Central memory CD4-positive, alpha-beta T cell (primary cell): ENCODE measurements at regions not wholly inside any gene's neighbourhood (a gene's known extent, or its start where the extent isn't known, plus 50 kb on each side); places are given as distances from the start of the nearest gene placed in this dataset.

Source experiments
- DNase-seq: peaks from one replicate; pipeline ENCODE4 v3.0.0; 2022

DNA sequence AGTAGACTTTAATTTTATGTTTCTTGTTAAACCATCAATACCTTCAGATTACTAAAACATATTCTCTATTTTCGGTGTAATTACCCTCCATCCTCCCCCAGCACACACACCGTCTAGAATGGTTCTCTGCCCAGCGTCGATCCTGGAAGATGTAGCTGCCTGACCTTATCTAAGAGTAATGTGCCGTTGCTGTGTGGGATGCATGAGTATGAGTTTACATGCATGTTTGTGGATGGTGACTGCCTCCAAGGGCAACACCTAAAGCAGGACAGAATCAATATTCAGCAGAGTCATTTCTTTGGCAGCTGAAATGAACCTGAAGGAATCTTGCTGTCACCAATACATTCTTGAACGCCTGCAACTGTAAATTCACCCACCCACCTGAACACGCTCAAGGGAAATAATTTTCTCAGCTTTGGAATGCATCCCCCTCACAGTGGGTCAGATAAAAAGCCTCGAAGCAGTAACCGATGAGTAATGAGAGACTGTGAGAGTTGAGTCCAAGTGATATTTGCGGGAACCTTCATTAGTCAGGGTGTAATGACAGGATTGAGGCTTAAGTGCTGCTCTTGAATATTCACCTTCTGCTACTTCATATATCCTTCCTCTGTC is 155.8 kb upstream of the RND3 start:
- no peak for DNase-seq

DNA sequence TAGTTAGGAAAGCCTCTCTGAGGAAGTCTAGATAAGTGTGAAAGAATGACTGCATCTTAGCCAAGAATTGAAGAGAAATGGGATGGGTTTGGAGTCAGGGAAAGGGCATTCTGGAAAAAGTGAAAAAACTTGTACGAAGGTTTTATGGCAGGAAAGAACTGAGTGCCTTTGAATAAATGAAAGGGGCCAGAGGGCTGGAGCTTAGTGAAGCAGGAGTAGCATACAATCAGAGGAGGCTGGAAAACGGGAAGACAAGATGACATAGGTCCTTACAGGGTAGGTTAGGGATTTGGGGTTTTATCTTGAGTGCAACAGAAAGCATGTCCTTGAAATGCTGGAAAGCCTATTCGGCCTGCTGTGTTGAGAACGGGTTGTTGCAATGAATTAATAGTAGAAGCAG is 152.6 kb upstream of the RND3 start:
- DNase-seq, result no peak

DNA sequence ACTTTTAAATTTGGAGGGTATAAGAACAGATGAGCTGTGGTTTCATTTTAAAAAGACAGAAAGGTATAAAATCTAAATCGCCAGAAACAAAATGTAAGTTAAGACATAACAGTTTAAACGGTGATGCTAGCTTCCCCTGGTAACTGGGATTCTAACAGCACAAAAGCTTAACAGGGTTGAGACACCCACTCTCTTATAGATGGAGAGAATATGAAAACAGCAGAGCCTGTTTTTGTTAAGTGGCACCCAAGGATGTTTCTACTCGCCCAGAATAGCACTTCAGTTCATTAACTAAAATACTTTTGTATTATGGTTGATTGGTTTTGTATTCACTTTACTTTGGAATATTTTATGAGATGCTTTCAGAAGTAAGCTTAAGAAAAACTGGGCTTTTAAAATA is 151.9 kb upstream of the RND3 start:
- DNase-seq, result no peak

DNA sequence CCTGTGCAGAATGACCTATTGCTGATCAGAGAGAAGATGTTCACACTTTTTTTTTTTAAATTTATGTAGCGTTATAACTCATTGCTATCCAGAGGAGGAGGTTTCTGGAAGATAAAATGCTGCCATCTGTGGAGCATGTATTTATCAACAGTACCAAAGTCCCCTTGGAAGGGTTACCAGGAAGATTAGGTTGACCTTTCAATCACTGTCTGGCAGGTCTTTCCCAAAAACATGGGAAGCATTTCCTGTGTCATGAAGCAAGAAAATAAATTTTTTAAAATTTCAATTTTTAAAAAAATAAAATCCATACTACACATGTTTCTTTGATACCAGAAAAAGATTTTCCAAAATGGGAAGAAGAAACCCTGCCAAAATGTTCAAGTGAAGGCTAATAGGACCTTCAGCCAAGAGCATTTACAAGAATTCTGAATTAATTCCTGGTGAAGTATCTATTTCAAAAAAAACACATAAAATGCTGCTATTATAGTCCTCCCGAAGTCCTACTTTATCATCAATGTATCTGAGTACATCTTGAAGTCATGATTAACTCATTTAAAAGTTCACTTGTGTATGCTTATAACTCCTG is 143.9 kb upstream of the RND3 start:
- no peak for DNase-seq

DNA sequence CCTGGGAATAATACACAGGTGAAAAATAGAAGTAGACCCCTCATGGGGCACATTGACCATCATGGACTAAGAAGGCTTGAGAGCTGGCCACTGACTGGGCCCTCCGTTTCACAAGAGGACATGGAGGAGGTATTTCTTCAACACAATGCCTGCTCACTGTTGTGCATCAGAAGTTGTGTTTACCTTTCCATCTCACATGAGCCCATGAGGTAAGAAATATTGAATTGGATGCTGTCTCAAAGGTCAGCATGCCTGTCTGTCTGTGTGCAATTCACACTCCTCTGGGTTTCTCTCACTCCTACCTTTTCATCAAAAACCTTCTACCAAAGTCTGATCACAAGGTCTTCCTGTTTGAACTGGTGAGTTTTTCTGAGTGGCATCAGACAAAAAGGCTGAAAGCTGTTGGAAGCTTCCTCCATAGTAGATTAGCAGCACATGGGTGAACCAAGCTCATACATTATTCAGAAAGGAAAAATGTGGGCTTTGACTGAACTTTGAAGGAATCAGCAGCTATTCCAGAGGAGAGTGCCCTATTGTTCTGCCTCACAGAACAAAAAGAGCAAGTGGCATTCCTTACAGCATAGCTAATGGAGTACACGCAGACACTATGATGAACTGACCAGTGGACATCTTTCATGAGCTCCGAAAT is 143.2 kb upstream of the RND3 start:
- DNase-seq, result no peak

DNA sequence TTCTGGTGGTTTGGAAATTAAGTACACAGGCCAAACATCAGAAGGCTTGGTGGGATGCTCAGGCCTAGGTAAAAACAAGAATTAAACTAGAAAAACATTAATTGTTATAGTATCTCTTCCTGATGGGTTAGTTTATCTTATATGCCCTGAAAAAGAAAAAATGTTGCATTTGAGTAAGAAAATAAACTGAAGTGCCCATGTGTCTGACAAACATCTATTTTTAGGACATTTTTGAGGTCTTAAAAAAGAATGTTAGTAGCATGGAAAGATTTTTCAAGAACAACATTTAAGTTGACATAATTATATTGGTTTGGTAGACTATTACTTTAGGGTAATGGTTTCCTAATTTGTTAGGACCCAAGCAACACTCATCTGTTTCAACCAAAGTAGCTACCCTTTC is 140.1 kb upstream of the RND3 start:
- no peak for DNase-seq

DNA sequence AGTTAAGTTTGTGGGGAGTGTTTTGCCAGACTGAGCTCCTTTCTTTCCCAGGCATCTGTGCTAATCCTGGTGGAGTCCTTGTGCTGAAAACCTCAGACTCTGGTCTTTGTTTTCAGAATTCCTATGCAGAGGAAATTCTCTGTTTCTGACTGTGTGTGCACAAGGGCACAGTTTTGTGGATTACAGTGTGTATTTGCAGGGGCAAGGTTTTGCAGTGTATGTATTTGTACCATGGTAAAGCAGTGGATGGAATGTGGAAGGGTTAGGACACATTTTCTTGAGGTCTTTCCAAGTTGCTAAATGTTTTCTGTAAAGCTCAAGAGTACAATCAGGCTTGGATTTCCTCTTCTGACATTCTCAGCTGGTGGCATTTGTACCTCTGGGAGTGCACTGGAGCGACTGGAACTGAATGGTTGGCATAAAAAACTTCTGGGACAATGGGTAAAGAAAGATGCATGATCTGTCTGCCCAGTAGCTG is 139.5 kb upstream of the RND3 start:
- no peak for DNase-seq

DNA sequence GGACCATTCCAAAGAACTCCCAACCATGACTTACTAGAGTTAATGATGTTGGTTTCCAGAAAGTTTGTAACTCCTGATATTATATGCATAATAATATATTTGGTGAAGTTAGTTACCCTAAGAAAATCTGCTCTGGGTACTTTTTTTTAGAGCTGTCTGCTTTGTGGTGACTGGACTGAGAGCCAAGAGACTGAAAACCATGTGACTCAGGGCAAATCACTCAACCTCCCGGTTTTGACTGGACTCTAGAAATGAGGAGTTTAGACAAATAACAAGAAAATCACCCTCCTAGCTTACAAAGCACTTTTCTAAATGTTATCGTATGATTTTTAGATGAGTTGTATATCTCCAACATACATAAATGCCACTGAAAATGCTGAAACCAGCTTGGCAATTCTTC is 138.3 kb upstream of the RND3 start:
- no peak for DNase-seq

DNA sequence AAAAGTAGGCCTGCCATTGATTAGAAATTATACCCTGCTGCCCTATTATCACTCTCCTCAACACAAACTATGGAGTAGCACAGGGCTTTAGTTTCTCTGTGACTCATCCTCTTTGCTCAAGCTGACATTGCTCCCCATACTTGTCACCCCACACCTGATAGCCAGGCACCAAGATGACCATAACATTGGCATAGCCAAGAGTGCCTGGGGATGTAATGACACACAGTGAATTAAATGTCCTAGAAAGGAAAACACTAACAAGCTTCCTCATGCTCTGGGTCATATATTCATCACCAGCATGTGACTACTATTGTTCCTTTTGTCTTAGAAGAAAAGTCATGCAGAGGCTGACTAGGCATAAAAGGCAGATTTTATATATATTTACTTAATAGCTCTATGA is 137.8 kb upstream of the RND3 start:
- DNase-seq, result no peak

DNA sequence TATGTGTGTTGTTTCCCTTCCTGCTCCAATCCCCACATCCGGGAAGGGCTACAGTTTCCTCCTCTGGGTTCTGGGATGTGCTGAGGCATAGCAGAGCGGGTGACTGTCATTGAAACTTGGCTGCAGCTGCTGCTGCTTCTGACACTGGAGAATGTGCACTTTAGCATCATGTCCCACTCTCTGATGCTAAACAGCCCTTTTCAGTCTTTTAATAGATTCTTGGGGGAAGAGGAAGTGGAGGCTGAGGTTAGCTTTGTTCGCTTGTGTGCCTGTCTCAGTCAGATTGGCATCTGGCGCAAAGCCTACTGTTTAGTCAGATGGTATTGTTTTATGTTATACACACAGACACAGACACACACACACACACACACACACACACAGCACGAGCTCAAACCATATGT is 136.5 kb upstream of the RND3 start:
- no peak for DNase-seq

DNA sequence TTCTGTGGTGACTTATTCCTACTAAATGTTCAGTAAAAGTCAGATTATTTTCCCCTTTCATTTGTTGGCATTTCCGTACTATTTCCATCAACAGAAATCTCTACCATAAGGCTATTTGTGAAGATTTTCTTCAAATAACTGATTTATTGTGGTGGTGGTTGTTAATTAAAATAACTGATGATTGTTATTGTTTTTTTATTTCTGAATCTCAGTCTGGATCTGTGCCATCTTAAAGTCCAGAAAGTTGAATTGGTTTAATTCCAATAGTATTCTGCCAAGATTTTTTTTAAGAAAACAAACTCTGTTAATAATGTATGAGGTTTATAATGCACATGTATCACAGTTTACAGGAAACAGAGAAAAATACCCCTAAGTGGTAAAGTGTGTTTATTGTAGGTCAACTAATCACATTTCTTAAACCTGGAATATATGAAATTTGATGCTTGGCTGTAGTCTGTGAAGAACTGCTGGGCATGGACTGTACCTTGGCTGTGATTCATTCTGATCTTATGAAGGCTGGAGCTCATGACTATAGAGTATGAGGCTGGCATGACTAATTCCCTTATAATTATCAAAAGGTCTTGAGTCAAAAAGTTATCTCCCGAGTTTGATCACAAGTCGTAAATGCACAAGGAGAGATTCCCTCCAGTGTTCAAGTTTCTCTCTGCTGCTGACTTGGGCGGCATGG is 134.2 kb upstream of the RND3 start:
- no peak for DNase-seq

DNA sequence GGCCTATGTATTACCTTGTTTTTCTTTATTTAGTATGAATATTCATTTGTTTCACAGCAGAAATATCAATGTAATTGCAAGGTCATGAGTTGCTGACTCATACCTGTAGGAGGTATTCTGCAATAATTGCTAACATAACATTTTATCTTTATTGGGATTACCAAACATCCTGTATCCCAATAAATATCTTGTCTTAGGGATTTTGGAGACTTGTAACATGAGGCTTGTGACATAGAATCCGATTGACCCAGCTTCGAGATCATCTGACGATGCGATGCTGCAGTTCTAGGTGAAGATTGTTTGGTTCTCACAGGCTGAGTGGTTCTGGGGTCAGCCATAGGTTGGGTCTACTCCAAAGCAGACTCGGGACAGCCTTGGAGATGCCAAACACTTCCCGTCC is 133.4 kb upstream of the RND3 start:
- no peak for DNase-seq

DNA sequence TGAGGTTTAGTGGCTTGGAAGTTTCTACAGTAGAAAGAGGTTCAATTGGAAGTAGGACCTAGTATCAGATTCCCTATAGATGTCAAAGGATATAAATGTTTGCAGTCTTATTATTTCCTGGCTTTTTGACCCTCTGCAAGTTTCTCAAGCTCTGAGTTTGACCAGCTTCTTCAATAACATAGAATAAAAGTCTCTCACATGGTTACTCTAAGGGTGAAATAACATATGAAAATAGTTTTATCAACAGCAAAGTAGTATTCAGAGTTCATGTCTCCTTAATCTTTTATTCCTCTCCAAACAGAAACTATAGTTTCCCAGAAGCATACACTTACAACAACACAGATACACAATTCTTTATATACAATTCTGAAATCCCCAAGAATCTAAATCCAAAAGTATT is 132.9 kb upstream of the RND3 start:
- no peak for DNase-seq

DNA sequence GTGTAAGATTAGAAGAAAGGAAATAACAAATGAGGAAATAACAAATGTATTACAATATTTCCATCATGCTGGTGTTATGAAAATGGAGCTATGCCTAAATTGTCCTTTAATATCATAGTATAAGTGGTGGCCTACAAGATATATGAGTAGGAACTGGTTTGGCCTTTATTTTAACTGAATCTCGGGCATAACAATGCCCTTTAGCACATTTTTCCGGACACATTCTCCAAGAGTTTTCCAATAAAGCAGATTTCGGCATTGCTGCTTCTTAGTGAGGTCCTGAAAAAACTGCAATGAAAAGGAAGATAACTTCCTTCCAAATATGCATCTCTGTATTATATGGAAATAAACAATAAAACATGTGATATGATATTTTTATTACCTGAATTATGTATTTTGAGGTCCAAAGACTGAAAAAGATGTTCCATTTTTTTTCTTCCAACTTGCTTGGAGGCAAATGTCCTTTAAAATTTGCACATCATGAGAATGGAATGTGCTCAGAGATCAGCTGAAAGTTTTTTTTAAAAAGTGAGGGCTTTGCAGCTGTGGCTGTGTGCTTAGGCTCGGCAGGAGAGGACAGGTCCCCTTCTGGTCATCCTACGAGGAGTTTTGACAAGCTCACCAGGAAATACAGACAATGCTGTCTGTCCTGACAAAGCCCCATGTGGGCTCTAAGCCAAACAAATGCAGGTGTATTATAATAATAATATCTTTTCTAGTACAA is 132.3 kb upstream of the RND3 start:
- no peak for DNase-seq

DNA sequence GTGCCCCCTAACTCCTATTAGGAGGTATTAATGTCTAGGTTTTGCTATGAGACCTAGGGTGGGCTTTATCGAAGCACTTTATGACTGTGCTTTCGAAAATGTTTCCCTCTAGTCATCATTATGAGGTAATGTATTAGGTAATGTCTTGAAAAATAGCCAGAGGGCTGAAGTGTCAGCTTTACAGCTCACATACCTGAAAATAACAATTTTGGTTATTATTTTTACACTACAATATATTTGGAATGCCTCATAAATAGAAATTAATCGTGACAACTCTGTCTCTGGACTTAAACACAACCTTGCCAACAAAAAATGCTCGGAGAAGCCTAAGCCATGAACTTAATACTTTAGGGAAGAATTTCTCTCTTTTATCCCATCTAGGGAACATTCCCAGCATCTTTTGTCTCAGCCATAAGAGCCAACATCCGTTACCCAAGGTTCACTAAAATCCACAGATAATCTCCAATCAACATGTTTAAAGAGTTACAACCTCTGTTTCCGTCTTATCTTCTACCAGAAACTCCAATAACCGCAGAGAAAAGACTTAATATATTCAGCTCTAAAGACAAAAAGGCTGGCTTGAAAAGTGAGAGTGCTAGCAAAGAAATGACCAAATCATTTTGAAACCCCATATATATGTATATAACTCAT is 130.9 kb upstream of the RND3 start:
- DNase-seq, result no peak

DNA sequence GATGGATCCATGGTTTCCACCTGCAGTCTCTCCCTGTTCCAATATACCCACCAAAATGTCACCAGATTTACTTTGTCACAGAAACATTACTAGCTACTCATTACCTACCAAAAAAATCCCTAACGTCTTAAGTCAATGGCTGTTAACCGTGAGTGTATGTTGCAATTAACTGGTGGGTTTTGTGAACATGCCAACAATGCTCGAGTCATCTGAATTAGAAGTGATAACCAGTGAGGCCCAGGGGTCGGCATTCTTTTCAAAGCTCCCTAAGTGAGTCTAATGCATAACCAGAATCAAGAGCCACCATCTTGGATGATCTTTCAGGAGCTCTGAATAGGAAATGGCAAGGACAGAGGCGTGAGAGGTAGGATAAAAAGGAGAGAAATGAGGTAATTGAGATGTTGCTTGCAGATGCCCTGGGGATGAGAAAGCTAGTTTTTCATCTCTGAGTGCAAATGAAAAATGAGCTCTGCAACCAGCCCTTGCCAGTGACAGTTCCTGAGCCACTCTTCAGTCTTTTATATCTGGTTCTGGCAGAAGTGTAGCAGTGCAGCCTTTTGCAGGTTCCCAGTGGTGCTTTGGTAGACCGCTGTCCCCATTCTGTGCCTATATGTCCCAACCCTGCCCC is 130.0 kb upstream of the RND3 start:
- DNase-seq, result no peak

DNA sequence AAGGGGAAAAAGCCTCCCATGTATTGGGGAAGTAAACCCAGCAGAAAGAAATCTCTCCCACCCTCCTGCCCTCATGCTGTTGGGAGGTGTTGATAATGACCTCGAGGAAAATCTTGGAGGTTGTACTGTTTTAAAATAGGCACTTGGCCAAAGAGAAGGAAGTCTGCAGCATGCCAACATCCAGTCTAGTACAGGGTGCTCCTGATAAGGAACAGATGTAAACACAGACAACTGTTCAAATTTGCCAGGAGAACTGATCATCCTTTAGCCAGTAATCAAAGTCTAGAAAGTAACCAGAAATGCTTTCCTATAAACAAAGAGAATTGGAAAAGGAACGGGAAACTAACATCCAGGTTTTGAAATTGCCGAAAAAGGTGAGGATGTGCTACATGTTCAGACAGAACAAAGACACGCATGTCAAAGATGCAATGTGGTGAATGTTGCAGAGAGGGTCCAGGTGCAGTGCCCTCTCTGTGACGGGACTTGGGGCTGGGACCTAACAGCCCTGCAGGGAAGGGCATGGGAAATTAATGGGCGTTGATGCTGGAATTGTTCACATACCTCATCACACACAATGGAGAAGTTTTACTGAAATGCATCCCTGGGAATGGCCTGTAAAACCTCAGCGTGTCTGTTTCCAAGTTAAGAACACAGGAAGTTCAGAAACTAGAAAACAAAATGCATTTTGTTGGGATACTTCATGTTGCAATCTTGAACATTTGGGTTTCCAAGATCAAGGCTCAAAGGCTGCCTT is 125.7 kb upstream of the RND3 start:
- DNase-seq, result no peak

DNA sequence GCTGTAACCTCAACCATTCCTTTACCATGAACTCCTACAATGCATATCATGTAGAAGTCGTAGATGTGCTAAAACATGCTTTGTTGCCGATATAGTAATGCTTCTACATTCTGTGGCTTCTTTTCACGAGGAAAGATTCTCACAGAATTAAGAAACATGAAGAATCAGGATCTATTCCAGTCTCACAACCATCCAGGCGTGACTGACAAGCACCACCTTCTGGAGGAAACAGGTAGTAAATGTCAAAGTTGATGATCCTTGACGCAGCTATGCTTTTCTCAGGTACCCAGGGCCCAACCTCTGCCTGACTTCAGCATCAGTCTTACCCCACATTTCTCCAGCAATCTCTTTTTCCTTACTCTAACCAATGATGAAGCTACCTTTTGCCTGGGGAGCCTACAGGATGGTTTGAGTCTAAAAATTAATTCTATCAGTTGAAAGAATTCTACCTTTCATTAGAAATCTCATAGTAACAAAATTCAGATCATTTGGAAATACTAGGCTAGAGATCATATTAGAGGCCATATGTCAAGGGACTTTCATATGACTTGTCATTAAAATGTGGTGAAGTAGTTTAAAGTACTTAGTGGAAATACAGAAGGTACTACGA is 123.3 kb upstream of the RND3 start:
- no peak for DNase-seq

DNA sequence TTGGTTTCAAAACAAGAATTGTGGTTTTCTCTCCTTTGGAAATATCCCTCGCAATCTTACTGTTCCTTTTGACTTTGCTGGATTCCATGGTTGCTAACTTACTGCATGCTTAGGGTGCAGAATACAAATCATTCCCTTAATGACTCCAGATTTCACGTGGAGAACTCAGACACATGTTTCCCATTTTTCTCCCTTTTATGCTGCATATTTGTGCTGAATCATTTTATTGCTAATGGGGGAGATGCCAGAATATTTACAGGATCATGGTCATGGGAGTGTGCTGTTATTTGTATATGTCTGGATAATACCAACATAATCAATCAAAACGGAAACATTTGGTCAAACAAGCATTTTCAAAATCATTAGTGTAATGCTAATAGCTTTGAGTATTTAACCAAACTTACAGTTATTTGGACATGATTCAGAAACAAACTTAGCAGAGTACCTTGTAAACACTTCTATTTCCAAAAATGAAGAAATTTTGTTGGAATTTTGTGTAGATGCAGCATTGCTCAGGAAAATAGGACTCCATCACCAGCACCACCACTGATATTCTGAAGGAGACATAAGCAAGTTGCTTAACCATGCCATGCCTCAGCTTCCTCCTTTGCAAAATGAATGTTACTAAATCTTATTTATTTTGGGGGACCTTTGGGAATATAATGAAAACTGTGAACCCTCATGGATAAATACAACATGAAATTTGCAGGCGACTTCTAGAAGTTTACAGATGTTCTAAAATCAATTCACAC is 122.5 kb upstream of the RND3 start:
- DNase-seq, result no peak

DNA sequence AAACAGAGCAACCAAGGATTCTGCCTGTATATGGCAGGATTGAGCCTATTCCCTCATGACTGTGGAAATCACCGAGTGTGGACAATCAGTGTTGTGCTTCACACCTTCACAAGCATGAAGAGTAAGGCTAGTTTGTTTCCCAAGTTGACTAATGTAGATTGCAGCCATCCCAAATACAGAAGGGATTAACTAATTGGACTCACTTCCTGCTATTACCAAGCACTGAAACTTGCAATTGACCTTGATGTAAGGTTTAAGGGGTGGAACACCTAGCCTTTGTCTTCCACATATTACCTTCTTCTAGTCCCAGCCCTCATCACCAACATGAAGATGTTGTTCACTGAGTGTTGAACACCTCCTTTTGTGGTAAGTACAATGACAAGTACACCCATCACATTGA is 120.9 kb upstream of the RND3 start:
- no peak for DNase-seq
